B cell (primary cell): ENCODE measurements at regions not wholly inside any gene's neighbourhood (a gene's known extent, or its start where the extent isn't known, plus 50 kb on each side); places are given as distances from the start of the nearest gene placed in this dataset.

Experiments
- CTCF ChIP-seq: fragments of 200-600 bp; IDR thresholded peaks from one replicate; pipeline ENCODE4 v1.8.0; 2022; ENCODE audit warnings: antibody characterized with exemption, mild to moderate bottlenecking
- EZH2 ChIP-seq: IDR thresholded peaks from 2 replicates; pipeline ENCODE4 v1.6.1; 2012; ENCODE audit warnings: borderline replicate concordance, low read depth, mild to moderate bottlenecking, moderate library complexity, low read length; ENCODE audit not compliant: insufficient read depth, poor library complexity, severe bottlenecking

GRCh38 chr2:10970666-10971065, 58.9 kb downstream of the KCNF1 start:
- no peak for TF ChIP-seq EZH2
- no peak for TF ChIP-seq CTCF
